K562 (cell line): ENCODE measurements at regions not wholly inside any gene's neighbourhood (a gene's known extent, or its start where the extent isn't known, plus 50 kb on each side); places are given as distances from the start of the nearest gene placed in this dataset.

ENCODE experiments used
- ATAC-seq: fragments of 200-7000 bp; cut with Tn5 transposase; 3 replicates; pipeline ENCODE4 v1.9.1; 2020; ENCODE audit warnings: moderate library complexity
- BruUV-seq: library from RNA; stranded (reverse); fragments of 400-500 nt; replicated peaks from 2 replicates; lab custom pipeline; 2021; lab: Mats Ljungman, UMichigan
- CTCF ChIA-PET: fragments of 300-600 bp; formaldehyde crosslinking; extraction: SDS; loops from one replicate; lab custom pipeline; 2021; ENCODE audit warnings: low intra/inter-chr PET ratio; lab: Yijun Ruan, JAX
- POLR2A ChIA-PET: fragments of 300-600, 350-650 bp; sonication (Branson Sonifier 250); formaldehyde crosslinking; extraction: SDS; loops from one replicate; lab custom pipeline; 2021; ENCODE audit warnings: antibody characterized with exemption, inconsistent platforms; lab: Yijun Ruan, JAX
- DNase-seq, 4 experiments: peaks; one replicate each; pipeline versions ENCODE4 v3.0.0 to v3.0.0-alpha.2; 2011 to 2018; ENCODE audit warnings: low spot score in 3 of 4, mixed read lengths in 3 of 4; ENCODE audit errors: extremely low read depth in 1 of 4
- FAIRE-seq: peaks from 2 replicates; lab custom pipeline; 2011; peaks lifted over from hg19 to GRCh38; lab: Jason Lieb, UNC
- H2AFZ ChIP-seq: 2 replicates; pipeline ENCODE4 v1.6.0; 2011; ENCODE audit warnings: low read depth, low read length, control low read depth, inconsistent platforms
- H3K27ac ChIP-seq: fragments of 200-600 bp; 3 replicates; pipeline ENCODE4 v1.8.0; 2011; ENCODE audit warnings: low read depth, mild to moderate bottlenecking, control low read depth, inconsistent platforms, low read length, moderate library complexity, mixed read lengths; ENCODE audit errors: extremely low read depth
- H3K27me3 ChIP-seq, 2 experiments: fragments of 300-600 bp in 1 of 2; 2 replicates in 1 of 2; 3 replicates in 1 of 2; pipeline versions ENCODE4 v1.6.0 to v1.8.0; 2011; ENCODE audit warnings: inconsistent platforms in 2 of 2, low read length in 2 of 2, mild to moderate bottlenecking in 1 of 2, mixed read lengths in 1 of 2, moderate library complexity in 1 of 2; ENCODE audit not compliant: control insufficient read depth in 2 of 2, insufficient read depth in 2 of 2
- H3K36me3 ChIP-seq: fragments of 300-600 bp; 3 replicates; pipeline ENCODE4 v1.8.0; 2011; ENCODE audit warnings: mild to moderate bottlenecking, low read length, inconsistent platforms; ENCODE audit not compliant: control insufficient read depth, insufficient read depth
- H3K4me1 ChIP-seq, 2 experiments: fragments of 200-600 bp in 1 of 2; replicated peaks in 1 of 2; 2 replicates in 1 of 2; 3 replicates in 1 of 2; pipeline versions ENCODE4 v1.5.1 to v1.8.0; 2011; ENCODE audit warnings: inconsistent platforms in 2 of 2, low read length in 2 of 2, mild to moderate bottlenecking in 1 of 2, mixed read lengths in 1 of 2, moderate library complexity in 1 of 2; ENCODE audit not compliant: control insufficient read depth in 2 of 2, insufficient read depth in 2 of 2
- H3K4me2 ChIP-seq: 2 replicates; pipeline ENCODE4 v1.6.1; 2011; ENCODE audit warnings: low read length, control low read depth, inconsistent platforms, mixed read lengths; ENCODE audit not compliant: insufficient read depth
- H3K4me3 ChIP-seq: fragments of 200-600 bp; sonication (generic), shearing (Covaris generic); 2 replicates; pipeline ENCODE4 v1.5.1; 2016; ENCODE audit warnings: control low read depth, inconsistent platforms
- H3K79me2 ChIP-seq: fragments of 200-600 bp; 3 replicates; pipeline ENCODE4 v1.8.0; 2011; ENCODE audit warnings: low read length, inconsistent platforms; ENCODE audit not compliant: control insufficient read depth, insufficient read depth
- H3K9ac ChIP-seq, 2 experiments: 2 replicates each; pipeline versions ENCODE4 v1.6.0 to v1.6.1; 2011; ENCODE audit warnings: low read depth in 2 of 2, low read length in 2 of 2, control low read depth in 1 of 2, inconsistent platforms in 1 of 2, mild to moderate bottlenecking in 1 of 2, mixed read lengths in 1 of 2; ENCODE audit not compliant: insufficient read depth in 1 of 2
- H3K9me1 ChIP-seq: one replicate; pipeline ENCODE4 v1.6.0; 2011; ENCODE audit warnings: inconsistent platforms, mild to moderate bottlenecking, low read length, moderate library complexity; ENCODE audit not compliant: control insufficient read depth, insufficient read depth
- H3K9me3 ChIP-seq: replicated peaks from 2 replicates; pipeline ENCODE4 v1.5.1; 2011; ENCODE audit warnings: low read depth, low read length, inconsistent platforms; ENCODE audit not compliant: control insufficient read depth, insufficient read depth
- H4K20me1 ChIP-seq: replicated peaks from 2 replicates; pipeline ENCODE4 v1.6.1; 2011; ENCODE audit warnings: low read length, inconsistent platforms, mixed read lengths; ENCODE audit not compliant: control insufficient read depth, insufficient read depth
- CBX1 ChIP-seq: sonication (generic); IDR thresholded peaks from 2 replicates; pipeline ENCODE4 v1.6.1; 2016; ENCODE audit warnings: antibody characterized with exemption, low read depth, mild to moderate bottlenecking
- CREB5 ChIP-seq: fragments of 250-450 bp; sonication (Bioruptor Pico); IDR thresholded peaks from 2 replicates; pipeline ENCODE4 v1.5.0; 2020; ENCODE audit warnings: mild to moderate bottlenecking
- CREM ChIP-seq: IDR thresholded peaks from 2 replicates; pipeline ENCODE4 v1.6.1; 2014; ENCODE audit warnings: antibody characterized with exemption, low read depth
- CSDE1 ChIP-seq, 2 experiments: fragments of 450-650 bp; IDR thresholded peaks; 2 replicates each; pipeline ENCODE4 v1.6.1; 2016; ENCODE audit warnings: mild to moderate bottlenecking in 1 of 2
- MTA1 ChIP-seq: fragments of 450-650 bp; IDR thresholded peaks from 2 replicates; pipeline ENCODE4 v1.6.1; 2017; ENCODE audit warnings: borderline replicate concordance
- STAG1 ChIP-seq: sonication (generic); formaldehyde crosslinking; IDR thresholded peaks from 2 replicates; pipeline ENCODE4 v1.5.0; 2020; ENCODE audit warnings: missing genetic modification reagents, borderline replicate concordance
- TARDBP ChIP-seq: fragments of 450-650 bp; IDR thresholded peaks from 2 replicates; pipeline ENCODE4 v1.6.1; 2016
- ZNF507 ChIP-seq: conservative IDR thresholded peaks from 2 replicates; pipeline ENCODE4 v1.6.1; 2017; ENCODE audit warnings: missing genetic modification characterization, missing compliant biosample characterization
- ZNF764 ChIP-seq: fragments of 250-450 bp; sonication (Bioruptor Pico); IDR thresholded peaks from 2 replicates; pipeline ENCODE4 v1.4.0; 2020; ENCODE audit warnings: low read depth, mild to moderate bottlenecking, moderate library complexity
- WGBS: fragments of 100-300 bp; shearing (Covaris generic); methylation state at CpG from one replicate; pipeline ENCODE4 v1.1.6; 2016; ENCODE audit warnings: low coverage, mixed read lengths; ENCODE audit not compliant: insufficient coverage; ENCODE audit errors: missing lambda C conversion rate; 5-methylcytosine and 5-hydroxymethylcytosine counted together
- in situ Hi-C: fragments of 300-500 bp; cut with MboI; formaldehyde crosslinking; loops from 4 replicates; pipeline ENCODE4 v1.15.0; 2018; ENCODE audit warnings: inconsistent platforms, mixed read lengths
- intact Hi-C: fragments of 100-400 bp; cut with micrococcal nuclease; formaldehyde crosslinking; loops from 2 replicates; pipeline ENCODE4 v1.14.2; 2022
- TF ChIP-seq, protein P1 (sequence below): fragments of 250-450 bp; sonication (Bioruptor Pico); IDR thresholded peaks from 2 replicates; pipeline ENCODE4 v1.8.0; 2021; ENCODE audit warnings: mild to moderate bottlenecking, moderate library complexity
- TF ChIP-seq, protein P2 (sequence below): sonication (generic); formaldehyde crosslinking; IDR thresholded peaks from 2 replicates; pipeline ENCODE4 v1.8.0; 2023; ENCODE audit warnings: missing genetic modification reagents, mild to moderate bottlenecking, borderline replicate concordance

- TF ChIP-seq TARDBP (no peak), STAG1 (no peak), CREM (no peak)
- TF ChIP-seq, all 486 proteins: peak for 0
These were observed 199.9 kb downstream of the PHETA1 start (continued) for GRCh38 chr12:111169032-111169431.

DNA sequence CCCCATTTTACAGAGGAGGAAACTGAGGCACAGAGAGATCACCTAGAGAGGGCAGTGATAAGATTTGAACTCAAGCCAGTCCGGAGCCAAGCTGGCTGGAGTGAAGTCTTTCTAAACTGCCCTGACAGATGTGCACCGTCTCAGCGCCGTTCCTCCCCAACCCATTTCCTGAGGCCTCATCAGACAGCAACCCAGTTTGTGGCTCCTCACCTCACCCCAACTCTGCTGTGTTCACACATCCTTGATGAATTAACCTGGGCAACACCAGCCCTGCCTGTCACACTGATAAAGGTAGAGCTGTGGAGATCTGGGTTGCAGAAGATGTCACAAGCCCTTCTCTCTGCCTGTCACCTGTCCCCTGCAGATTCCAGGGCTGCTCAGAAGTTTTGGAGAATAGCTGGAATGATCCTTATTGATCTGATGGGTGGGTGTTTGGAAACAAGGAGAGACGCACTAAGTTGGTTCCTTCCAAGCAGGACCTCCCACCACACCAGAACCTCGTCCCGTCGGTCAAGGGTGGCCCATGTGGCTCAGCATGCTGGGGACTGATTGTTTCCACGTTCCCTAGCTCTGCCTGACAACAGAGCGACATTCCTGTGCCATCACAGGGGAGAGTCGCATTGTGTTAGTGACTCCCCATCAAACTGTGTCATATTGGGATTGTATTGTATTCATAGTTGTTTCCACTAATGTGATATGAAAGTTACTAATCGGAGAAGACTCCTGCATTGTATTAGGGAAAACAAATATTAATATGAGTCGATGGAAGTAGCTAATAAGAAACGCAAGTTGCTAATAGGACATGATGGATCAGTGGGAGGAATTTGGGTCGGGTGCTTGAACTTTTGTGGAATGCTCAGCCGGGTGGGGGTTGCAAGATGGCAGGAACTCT lies 200.6 kb downstream of the PHETA1 start:
- CTCF ChIA-PET = no interaction called here
- Histone ChIP-seq H4K20me1 (peaks cover 11% of the 10 kb centered on the region; the same call in 1 of the 2 replicates), H3K4me3 (no peak overlapping the region), H3K9ac (no peak overlapping the region), H3K36me3 (no peaks in the 10 kb centered on the region), H3K4me1 (no peaks in the 10 kb centered on the region), H3K27me3 (peaks cover 16 to 80% of the 10 kb centered on the region in 2 experiments; a peak in 4 of 5 replicates)
- ATAC-seq (no peak), FAIRE-seq (no peak), DNase-seq (no peak)
- BruUV-seq = no TSS peak
- TF ChIP-seq, protein P1, sequence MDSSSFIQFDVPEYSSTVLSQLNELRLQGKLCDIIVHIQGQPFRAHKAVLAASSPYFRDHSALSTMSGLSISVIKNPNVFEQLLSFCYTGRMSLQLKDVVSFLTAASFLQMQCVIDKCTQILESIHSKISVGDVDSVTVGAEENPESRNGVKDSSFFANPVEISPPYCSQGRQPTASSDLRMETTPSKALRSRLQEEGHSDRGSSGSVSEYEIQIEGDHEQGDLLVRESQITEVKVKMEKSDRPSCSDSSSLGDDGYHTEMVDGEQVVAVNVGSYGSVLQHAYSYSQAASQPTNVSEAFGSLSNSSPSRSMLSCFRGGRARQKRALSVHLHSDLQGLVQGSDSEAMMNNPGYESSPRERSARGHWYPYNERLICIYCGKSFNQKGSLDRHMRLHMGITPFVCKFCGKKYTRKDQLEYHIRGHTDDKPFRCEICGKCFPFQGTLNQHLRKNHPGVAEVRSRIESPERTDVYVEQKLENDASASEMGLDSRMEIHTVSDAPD = no peak
- TF ChIP-seq MTA1 = no peak
- TF ChIP-seq ZNF764 (CRISPR knock-in tag) = no peak
- no peak for TF ChIP-seq CSDE1 (IDR thresholded peaks at IDR 0.05)
- TF ChIP-seq ZNF507 (tag) = no peak
- TF ChIP-seq CBX1 = no peak
- TF ChIP-seq, protein P2, sequence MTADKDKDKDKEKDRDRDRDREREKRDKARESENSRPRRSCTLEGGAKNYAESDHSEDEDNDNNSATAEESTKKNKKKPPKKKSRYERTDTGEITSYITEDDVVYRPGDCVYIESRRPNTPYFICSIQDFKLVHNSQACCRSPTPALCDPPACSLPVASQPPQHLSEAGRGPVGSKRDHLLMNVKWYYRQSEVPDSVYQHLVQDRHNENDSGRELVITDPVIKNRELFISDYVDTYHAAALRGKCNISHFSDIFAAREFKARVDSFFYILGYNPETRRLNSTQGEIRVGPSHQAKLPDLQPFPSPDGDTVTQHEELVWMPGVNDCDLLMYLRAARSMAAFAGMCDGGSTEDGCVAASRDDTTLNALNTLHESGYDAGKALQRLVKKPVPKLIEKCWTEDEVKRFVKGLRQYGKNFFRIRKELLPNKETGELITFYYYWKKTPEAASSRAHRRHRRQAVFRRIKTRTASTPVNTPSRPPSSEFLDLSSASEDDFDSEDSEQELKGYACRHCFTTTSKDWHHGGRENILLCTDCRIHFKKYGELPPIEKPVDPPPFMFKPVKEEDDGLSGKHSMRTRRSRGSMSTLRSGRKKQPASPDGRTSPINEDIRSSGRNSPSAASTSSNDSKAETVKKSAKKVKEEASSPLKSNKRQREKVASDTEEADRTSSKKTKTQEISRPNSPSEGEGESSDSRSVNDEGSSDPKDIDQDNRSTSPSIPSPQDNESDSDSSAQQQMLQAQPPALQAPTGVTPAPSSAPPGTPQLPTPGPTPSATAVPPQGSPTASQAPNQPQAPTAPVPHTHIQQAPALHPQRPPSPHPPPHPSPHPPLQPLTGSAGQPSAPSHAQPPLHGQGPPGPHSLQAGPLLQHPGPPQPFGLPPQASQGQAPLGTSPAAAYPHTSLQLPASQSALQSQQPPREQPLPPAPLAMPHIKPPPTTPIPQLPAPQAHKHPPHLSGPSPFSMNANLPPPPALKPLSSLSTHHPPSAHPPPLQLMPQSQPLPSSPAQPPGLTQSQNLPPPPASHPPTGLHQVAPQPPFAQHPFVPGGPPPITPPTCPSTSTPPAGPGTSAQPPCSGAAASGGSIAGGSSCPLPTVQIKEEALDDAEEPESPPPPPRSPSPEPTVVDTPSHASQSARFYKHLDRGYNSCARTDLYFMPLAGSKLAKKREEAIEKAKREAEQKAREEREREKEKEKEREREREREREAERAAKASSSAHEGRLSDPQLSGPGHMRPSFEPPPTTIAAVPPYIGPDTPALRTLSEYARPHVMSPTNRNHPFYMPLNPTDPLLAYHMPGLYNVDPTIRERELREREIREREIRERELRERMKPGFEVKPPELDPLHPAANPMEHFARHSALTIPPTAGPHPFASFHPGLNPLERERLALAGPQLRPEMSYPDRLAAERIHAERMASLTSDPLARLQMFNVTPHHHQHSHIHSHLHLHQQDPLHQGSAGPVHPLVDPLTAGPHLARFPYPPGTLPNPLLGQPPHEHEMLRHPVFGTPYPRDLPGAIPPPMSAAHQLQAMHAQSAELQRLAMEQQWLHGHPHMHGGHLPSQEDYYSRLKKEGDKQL = no peak
- TF ChIP-seq CREB5 (CRISPR knock-in tag) = no peak
- TF ChIP-seq, all 486 proteins: peak for 0
- H2AFZ ChIP-seq = no peak overlapping the region
- no peak overlapping the region for H3K27ac ChIP-seq
- in situ Hi-C loops = no loop called here
- intact Hi-C loops = no loop called here
- POLR2A ChIA-PET = interaction anchor here (0.6 to 1.6 kb wide), 3 partner anchors 9 to 135 kb away, joined by 3 to 4 read pairs (median 3); no protein-coding TSS in a partner anchor
- WGBS = 2% methylated on average over 16 of the region's 16 CpGs
- H3K9me3 ChIP-seq = no peaks in the 10 kb centered on the region
- H3K9me1 ChIP-seq = peaks cover 3% of the 10 kb centered on the region
- no peaks in the 10 kb centered on the region for H3K79me2 ChIP-seq
- no peak overlapping the region for H3K4me2 ChIP-seq
